ENCODE measurements at regions not wholly inside any gene's neighbourhood (a gene's known extent, or its start where the extent isn't known, plus 50 kb on each side); places are given as distances from the start of the nearest gene placed in this dataset.

DNA sequence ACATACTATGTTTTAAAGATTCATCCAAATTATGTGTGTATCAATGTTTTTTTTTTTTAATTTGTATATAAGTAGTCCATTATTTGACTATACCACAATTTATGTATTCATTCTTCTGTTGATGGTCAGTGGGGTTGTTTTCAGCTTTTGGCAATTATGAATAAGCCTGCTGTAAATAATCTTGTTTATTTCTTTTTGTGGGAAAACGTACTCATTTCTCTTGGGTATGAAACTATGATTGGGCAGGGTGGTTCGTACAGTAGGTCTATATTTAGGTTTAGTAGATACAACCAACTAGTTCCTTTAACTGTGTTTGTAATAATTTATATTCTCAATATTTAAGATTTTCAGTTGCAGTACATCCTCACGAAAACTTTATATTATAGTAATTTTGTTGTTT is 329.2 kb downstream of the LPIN1 start:
- TF ChIP-seq, protein P1, sequence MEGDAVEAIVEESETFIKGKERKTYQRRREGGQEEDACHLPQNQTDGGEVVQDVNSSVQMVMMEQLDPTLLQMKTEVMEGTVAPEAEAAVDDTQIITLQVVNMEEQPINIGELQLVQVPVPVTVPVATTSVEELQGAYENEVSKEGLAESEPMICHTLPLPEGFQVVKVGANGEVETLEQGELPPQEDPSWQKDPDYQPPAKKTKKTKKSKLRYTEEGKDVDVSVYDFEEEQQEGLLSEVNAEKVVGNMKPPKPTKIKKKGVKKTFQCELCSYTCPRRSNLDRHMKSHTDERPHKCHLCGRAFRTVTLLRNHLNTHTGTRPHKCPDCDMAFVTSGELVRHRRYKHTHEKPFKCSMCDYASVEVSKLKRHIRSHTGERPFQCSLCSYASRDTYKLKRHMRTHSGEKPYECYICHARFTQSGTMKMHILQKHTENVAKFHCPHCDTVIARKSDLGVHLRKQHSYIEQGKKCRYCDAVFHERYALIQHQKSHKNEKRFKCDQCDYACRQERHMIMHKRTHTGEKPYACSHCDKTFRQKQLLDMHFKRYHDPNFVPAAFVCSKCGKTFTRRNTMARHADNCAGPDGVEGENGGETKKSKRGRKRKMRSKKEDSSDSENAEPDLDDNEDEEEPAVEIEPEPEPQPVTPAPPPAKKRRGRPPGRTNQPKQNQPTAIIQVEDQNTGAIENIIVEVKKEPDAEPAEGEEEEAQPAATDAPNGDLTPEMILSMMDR (IDR thresholded peaks at IDR 0.05), result no peak
- no peak for TF ChIP-seq POLR2A (IDR thresholded peaks at IDR 0.05)
